ENCODE measurements at regions not wholly inside any gene's neighbourhood (a gene's known extent, or its start where the extent isn't known, plus 50 kb on each side); places are given as distances from the start of the nearest gene placed in this dataset.

DNA sequence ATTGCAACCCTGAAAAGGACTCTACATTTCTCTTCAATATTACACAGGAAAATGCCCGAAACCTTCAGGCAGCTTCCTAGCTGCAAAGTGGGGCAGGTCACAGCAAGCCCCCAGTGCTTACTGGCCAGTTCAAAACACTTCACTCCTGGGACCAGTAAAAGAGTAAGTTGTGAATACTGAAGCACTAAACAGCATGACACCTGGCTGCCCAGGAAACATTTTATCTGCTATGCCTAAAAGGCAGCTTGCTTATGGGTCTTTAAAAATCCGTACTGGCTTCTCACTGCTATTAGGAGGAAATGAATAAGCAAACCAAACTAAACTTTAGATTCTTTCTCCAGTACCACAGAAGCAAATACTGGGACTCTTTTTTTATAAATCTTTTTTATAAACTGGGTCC lies 457.9 kb upstream of the ALCAM start:
- TF ChIP-seq CTCF (IDR thresholded peaks at IDR 0.05; ENCODE audit: low read depth, low read length, missing control alignments): no peak
- no peak for DNase-seq (ENCODE audit: low read depth)
- no peak overlapping the region for H3K4me3 ChIP-seq (ENCODE audit: low read depth, low read length)

DNA sequence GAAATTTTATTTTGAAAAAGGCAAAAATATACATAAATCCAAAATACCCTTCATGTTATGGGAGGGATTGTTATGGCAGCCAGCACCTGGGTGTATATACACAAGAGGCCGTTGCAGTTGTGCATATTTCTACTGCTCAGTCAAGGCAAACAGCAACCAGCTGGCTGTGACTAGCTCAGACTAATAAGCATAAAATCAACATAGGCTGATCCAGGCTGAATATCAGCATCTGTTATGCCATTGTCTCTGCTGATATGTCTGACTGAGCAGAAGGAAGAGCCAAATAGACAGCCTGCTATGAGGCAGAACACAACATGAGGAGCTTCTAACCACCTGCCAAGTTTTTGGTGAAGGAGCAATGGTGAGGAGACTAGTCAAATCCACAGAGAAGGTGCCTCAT lies 457.5 kb upstream of the ALCAM start:
- no peak for DNase-seq (ENCODE audit: low read depth)
- TF ChIP-seq CTCF (IDR thresholded peaks at IDR 0.05; ENCODE audit: low read depth, low read length, missing control alignments): no peak
- H3K4me3 ChIP-seq (ENCODE audit: low read depth, low read length): no peak overlapping the region

DNA sequence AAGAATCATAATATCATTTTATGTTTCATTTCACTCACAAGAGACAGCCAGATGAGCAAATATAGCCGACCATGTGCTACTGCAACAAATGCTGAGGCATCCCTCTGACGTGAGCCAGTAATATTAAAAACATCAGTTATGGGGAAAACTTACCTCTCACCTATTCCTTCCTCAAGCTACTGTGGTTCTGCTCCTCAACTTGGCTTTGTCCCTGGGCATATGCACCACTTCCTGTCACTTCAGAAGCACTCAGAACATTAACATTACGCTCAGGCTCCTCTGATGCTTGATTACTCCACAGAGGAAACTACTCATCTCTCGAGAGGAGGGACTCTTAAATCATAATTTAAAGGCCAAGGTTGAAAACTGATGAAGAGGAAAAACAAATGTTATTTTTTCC lies 457.0 kb upstream of the ALCAM start:
- TF ChIP-seq CTCF (IDR thresholded peaks at IDR 0.05; ENCODE audit: low read depth, low read length, missing control alignments): no peak
- DNase-seq (ENCODE audit: low read depth): no peak
- H3K4me3 ChIP-seq (ENCODE audit: low read depth, low read length): no peak overlapping the region

DNA sequence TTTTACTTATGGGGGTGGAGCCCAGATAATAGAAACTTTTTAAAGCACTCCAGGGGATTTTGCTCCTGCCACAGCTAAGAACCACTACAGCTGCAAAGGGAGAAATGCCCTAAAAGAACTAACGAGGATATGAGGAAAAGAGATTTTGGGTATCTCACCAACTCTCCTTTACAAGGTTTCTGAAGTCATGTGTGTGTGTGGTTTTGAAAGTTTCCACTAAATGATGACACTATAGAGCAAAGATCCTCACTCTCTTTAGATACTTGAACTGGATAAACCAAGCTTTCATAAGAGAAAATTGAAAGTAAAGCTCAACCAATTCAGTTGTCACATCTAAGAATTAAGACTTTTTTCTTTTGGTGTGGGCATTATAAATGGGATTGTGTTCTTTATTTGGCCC lies 455.3 kb upstream of the ALCAM start:
- DNase-seq (ENCODE audit: low read depth): no peak
- H3K4me3 ChIP-seq (ENCODE audit: low read depth, low read length): no peak overlapping the region
- no peak for TF ChIP-seq CTCF (IDR thresholded peaks at IDR 0.05; ENCODE audit: low read depth, low read length, missing control alignments)

DNA sequence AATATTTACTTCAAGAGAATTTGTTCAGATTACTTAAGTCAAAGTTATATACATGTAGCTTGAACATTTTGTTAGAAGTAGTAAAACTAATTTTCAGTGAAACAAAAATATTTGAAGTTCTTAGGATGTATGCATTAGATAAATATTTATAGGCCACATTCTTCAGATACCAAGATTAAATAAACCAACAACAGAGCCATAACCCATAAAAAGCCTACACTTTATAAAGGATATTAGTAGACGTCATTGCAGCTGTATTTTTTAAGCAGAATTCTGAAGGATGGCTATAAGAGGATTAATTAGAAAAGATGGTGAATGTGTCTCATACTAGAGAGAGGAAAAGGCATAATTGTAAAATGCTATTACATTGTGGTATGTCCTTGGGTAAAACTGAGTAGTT lies 449.7 kb upstream of the ALCAM start:
- TF ChIP-seq CTCF (IDR thresholded peaks at IDR 0.05; ENCODE audit: low read depth, low read length, missing control alignments): no peak
- DNase-seq (ENCODE audit: low read depth): no peak
- no peak overlapping the region for H3K4me3 ChIP-seq (ENCODE audit: low read depth, low read length)

DNA sequence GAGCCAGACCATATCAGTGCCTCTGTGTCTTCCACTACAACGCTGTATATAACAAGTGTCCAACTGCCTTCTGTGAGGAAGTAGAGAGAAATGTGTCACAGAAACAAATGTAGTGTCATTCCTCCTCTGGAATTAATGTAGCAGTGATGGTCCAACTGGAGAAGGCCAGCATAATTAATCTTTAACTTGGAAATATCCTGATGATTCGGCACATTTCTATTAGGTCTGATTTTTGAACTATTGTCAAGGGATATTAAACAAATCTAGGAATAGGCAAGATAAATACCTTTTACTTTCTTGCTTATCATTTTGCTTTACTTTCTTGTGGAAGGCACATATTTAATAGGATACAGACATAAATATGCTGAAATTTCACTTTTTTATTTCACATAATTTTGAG lies 446.2 kb upstream of the ALCAM start:
- no peak for TF ChIP-seq CTCF (IDR thresholded peaks at IDR 0.05; ENCODE audit: low read depth, low read length, missing control alignments)
- no peak for DNase-seq (ENCODE audit: low read depth)
- H3K4me3 ChIP-seq (ENCODE audit: low read depth, low read length): no peak overlapping the region

DNA sequence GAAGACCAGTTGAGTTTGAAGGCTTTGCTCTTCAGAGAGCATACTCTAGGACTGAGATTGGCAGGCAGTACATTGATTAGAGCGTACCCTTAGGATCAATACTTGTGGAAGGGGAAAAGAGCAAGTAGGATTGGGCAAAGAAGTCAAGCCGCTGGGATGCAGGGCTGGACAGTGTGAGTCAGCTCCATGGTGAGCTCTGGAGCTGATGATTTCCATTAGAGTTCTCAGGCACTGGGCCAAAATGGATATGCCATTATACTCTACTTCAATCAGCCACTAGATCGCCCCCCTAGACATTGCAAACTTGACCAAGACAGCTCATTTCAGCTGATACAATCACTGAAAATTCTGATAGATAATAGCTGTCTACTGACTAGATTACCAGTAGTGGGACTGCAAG lies 432.7 kb upstream of the ALCAM start:
- no peak overlapping the region for H3K4me3 ChIP-seq (ENCODE audit: low read depth, low read length)
- TF ChIP-seq CTCF (IDR thresholded peaks at IDR 0.05; ENCODE audit: low read depth, low read length, missing control alignments): no peak
- no peak for DNase-seq (ENCODE audit: low read depth)

Measured in GM12864 (cell line).